T follicular helper cell (primary cell): ENCODE measurements at regions not wholly inside any gene's neighbourhood (a gene's known extent, or its start where the extent isn't known, plus 50 kb on each side); places are given as distances from the start of the nearest gene placed in this dataset.
"Not testable (repeated sequence)": the region's sequence is repeated elsewhere in the genome, so short reads cannot be mapped to it uniquely, and the experiment has no call there.

Experiments used
- DNase-seq: peaks from one replicate; pipeline ENCODE4 v3.0.0-alpha.2; 2020; ENCODE audit warnings: low read depth

DNA sequence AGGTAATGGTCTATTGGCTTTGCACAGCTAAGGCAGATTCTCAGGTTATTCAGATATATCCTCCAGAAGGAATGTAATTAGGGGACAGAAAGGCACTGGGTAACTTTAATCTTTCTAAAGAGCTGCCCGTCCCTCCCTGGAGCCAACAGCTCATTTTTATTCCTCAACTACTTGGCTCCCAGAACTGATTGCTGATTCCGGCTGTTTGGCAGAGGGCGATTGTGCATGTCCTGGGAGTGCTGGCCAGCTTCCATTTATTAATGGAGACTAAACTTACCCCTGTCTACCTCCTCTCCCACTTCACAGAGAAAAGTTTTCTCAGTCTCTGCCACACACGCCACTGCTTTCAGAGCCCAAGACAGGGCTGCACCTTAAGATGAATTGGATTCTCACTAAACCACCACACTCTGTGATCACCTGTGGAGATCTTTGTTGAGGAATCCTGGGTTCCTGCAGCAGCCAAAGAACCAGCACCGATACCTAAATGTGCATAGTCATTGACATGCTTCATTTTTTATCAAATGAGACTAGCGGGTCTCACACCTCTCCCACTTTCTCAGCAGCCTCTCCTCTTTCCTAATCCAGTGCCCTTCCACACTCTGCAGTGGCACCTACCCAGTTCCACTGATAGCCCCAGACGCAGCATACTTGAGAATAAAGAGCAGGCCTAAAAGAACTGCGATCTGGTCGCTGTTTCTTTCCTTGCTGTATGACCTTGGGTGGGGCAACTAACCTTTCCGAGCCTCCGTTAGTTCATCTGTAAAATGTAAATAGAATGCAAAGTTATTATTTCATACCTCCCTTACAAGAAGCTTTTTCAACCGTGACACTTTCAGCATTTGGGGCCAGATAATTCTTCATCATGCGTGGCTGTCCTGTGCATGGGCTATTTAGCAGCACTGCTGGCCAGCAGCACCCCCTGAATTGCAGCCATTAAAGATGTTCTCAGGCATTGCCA lies 648.7 kb downstream of the UQCRFS1 start:
- DNase-seq, result no peak

DNA sequence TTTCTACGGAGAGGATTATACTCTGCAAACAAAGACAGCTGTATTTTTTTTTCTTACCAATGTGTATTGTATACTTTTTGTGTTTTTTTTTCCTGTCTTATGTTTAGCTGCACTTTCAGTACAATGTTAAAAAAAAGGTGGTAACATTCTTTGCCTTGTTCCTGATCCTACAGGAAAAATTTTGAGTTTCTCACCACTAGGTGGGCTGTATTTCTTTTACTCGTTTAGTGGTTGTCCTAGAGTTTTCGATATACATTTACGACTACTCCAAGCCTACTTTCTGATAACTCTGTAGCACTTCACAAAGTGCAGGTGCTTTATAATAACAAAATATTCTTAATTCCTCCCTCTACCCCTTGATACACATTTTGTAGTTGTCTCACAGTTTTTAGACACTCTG lies 652.2 kb downstream of the UQCRFS1 start:
- DNase-seq, result no peak

DNA sequence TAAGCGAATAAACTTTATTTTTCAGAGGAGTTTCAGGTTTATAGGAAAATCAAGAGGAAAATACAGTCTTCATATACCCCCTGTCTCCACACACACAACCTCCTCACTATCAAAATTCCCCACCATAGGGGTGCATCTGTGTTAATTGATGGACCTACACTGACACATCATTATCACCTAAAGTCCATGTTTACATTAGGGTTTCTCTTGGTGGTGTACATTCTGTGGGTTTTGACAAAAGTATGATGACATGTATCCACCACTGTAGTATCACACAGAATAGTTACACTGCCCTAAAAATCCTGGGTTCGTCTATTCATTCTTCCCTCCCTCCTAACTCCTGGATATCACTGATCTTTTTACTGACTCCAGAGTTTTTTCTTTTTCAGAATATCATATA lies 654.2 kb downstream of the UQCRFS1 start:
- DNase-seq, result no peak

DNA sequence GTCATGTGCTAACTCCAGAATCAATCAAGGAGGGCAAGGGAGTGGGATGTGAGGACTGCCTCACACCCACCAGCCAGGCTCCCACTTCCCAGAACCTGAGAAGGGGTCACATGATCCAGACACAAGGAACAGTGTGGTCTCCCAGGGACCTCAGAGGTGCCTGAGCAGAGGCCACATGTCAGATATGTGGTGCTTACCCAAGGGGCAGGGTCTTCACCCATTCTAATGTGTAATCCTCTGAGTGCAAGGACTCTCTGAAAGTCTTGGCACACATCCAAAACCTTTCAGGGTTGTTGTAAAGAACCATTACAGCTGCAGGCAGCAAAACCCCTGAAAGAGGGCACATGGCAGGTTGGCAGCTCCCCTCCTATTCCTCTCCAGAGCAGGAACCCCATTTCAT lies 656.6 kb downstream of the UQCRFS1 start:
- no peak for DNase-seq

DNA sequence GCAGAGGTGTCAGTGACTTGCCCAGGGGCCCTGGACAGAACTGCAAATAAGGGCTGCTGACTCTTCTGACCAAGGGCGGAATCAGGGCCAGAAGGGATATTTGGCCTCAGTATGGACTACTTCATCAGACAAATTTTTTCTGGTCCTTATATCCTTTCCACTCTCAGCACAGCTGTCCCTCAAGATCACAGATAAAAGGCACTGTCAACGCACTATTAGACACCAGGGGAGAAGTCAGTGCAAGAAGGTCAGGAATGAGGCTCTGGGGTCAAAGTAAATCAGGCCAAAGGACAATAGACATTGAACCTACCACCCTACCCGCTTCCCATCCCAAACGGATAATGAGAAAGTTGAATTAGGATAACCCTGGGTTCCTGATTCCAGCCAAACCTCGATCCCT lies 657.6 kb downstream of the UQCRFS1 start:
- no peak for DNase-seq

DNA sequence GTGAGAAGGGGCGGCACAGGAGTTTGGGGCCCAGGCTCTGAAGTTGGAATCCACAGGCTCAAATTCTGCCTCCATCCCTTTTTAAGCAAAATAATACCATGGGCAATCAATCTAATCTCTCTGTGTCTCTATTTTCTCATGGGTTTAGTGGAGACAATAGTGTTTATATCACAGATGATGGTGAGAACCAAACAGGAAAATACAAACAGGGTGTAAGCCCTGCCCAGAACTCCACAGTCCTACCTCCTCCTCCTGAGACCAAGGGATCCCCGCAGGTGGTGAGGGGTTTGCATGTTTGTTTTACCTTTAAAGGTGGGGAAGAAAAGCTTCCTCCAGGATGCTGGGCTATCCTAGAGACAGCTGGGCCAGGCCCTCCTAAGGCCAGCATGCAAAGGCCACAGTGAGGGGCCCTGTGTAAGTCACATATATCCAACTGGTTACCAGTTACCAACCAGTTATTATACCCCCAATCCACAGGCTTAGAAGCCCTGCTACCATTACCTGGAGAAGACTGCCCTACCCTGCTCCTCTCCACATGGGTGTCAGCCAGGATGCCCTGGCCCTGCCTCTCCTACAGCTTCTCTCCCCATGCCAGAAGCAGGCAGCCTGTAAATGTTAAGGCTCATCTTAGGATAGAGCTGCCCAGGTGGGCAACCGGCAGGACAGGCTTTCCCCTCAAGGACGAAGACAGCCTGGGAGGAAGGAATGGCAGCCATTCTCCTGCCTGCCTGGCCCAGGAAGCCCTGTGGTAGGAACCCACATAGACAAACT lies 658.4 kb downstream of the UQCRFS1 start:
- DNase-seq, result no peak

DNA sequence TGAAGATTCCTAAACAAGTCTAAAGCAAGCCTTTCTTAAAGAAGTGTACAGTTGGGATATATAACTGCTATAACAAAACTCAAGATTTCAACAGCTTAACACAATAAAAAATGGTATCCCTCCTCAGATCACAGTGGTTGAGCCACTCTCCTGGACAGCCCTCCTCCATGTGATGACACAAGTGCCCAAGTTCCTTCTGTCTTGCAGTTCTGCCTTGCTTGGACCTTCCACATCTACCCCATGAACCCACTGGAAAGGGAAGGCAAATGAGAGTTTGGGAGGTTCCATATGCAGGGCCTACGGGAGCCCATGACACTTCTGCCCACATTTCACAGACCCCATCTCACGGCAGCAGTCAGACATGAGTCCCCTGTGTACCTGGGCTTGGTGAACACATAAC lies 659.2 kb downstream of the UQCRFS1 start:
- no peak for DNase-seq

DNA sequence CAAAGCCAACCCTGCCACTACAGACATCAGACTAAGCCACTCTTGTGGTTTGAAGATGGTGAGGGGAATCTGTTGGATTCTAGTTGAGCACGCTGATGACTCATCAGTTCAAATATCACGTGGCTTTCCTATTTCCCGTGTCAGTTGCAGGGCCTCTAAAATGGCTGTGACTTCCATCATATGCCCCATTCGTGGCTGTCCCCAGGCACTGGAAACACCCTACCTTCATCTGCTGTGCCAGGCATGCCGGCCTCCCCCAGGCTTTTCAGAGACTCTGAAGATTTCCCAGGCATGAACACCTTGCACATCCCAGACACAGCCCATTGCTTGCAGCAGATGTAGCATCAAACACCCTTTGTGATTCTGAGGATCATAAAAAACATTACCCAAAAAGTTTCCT lies 659.9 kb downstream of the UQCRFS1 start:
- no peak for DNase-seq

DNA sequence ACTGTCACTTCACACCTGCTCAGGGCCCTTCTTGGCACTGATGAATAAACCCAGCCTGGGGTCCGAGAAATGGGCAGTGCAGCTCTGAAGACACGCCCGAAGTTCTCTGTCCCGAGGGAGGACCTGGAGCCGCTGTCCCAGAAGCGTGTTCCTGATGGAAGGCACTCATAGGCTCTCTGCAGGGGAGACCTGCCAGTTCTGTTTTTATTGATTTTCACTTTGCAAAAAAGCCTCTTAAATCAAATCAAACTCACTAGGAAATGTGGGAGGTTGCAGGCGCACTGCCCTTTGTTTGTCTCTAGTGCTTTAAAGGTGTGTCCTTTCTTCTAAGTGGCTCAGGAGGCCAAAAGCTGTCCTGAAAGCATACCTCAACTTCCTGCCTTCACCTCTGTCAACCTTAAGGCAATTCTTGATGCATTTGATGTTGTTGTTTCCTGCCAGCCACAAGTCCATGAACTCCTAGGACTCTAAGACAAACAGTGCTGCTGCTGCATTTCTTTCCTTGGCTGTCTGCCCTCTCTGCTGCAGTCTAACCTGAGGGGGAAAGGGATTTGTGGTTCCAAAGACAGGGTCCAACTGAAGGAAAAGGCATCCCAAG lies 663.2 kb downstream of the UQCRFS1 start:
- DNase-seq, result no peak

DNA sequence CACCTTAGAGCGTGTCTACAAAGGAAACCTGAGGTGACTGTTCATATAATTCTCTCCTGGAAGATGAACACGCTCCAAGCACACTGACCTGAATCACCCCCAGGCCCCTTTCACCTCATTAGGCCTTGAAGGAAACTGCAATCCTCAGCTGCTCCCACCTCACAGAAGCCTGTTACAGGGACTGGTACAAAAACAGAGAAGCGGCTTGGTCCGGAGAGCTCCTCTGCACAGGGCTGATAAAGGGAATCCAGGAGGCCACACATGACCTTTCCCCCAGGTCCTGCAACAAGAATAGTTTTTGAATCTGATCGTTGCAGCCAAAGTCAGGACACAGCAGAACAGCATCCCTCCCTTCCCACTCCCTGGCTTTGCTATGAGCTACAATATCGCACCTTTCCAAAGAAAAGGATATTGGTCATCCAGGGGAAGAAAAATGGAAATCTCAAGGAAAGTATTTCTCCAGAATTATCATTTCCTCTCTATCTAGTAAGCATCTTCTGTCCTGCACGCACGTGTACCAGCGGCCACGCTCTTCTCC lies 666.7 kb downstream of the UQCRFS1 start:
- DNase-seq, result no peak

DNA sequence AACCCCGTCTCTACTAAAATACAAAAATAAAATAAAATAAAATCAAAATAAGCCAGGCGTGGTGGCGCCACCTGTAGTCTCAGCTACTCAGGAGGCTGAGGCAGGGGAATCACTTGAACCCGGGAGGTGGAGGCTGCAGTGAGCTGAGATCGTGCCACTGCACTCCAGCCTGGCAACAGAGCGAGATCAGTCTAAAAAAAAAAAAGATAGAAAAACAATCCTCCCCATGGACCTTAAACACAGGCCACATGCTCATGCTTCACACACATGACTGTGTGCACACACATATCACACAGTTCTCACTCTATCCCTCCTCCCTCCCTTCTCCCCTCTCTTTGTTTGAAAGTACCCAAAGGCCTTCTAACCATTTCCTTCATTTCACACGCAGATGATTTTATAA lies 667.6 kb downstream of the UQCRFS1 start:
- not testable (repeated sequence) for DNase-seq

DNA sequence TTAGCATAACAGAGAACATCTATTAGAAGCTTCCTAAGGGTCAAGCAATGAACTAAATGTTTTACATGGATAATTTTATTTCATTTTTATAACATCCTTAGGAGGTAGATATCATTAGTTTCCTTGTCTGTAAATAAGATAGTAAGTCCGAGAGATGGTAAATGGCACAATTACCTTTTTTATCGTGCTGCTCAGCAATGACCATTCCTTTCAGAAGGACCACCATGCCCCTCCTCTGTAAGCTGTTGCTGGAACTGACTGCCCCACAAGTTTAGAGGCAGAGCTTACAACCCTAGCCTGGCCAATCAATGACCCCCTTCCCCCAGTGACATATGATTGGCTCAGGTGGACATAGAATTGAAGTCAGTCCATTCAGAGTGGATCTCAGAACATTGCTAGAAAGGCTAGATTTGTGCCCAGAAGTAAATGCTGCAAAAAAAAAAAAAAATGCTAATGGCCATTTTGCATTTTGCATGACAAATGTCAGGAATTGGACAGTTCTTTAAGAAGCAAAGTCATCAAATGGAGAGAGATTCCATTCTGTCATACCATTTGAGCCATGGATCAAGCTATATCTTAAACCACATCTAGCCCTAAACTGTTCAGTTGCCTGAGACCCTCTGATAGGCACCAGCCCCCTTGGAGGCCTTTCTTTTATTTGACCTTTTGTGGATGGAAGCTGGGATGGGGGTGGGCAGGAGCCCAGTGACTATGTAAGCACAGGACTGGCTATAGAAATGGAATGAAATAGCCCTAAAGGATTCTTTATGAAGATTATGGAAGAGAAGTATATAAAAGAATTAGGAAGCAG lies 668.3 kb downstream of the UQCRFS1 start:
- DNase-seq, result no peak

DNA sequence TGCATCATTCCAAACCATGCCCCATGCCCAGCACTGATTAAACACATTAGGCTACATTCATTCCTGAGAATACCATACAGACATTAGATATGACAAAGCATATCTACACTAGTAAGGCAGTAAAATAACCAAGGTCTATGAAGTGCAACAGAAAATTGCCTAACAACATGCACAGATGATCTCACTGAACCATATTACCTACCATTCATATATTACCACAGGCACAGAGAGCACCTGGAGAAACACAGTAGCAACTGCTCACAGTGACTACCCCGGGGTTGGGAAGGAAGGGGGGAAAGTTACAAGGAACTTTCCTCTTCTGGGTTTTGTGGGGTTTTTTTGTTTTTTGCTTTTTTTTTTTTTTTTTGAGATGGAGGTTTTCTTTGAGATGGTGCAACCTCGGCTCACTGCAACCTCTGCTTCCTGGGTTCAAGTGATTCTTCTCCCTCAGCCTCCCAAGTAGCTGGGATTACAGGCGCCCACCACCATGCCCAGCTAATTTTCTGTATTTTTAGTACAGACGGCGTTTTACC lies 669.6 kb downstream of the UQCRFS1 start:
- no peak for DNase-seq

DNA sequence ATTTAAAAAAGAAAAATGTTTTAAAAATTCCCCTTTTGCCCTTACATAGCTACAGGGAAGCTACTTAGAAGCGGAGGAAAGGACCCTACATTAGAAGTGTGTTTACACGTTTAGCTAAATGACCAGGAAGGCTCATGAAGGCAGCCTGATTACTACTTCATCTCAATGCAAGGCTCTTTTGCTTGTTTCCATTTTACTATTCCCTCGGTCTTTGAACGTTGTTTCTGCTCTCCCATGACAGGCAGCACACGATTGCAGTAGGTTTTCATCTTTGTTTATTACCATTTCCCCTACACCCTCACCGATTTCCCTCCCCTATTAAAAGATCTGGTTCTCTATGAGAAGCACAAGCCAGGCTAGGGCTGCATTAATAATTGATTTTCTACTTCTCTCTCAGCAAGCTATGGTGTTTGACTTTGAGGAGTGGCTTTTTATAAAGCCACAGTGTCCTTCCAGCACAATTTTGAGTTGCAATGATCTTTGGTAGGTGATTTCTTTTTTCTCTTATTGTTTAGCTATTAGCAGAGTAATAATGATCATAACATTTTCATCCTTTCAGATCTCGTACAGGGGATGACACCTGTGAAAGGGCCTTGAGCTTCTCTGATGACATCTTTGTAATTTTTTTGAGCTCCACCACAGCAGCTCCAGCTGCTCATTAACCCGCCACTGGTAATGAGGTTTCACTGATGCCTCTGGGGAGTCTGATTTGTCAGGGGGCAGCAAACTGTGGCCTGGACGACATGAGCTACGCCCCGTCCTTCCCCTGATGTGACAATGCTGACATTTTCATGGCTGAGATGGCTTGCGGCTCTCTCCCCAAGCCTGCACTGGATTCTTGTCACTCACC lies 670.3 kb downstream of the UQCRFS1 start:
- no peak for DNase-seq

DNA sequence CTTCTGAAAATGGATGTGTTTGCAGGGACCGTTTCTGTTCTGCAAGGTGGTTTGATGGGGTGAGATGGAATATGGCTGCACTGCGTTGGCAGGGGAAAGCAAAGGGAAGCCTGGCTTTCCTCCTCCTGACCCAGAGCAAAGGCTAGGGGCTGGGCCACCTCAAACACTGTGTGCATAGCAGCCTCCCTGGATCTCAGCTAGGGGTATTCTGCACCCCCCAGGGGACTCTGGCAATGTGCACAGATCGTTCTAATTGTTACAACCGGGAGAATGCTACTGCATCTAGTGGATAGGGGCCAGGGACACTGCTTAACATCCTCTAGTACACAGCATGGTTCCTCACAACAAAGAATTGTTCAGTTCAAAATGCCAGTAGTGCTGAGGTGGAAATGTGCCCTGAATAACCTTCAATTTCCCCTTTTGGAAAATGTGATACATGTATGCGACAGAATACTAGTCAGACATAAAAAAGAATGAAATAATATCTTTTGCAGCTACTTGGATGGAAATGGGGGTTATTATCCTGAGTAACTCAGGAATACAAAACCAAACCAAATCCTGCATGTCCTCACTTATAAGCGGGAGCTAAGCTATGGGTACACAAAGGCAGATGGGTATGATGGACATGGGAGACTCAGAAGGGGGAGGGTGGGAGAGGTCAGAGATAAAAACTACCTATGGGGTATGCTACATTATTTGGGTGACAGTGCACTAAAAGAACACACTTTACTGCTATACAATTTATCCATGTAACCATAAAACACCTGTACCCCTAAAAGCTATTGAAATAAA lies 671.2 kb downstream of the UQCRFS1 start:
- DNase-seq, result no peak

DNA sequence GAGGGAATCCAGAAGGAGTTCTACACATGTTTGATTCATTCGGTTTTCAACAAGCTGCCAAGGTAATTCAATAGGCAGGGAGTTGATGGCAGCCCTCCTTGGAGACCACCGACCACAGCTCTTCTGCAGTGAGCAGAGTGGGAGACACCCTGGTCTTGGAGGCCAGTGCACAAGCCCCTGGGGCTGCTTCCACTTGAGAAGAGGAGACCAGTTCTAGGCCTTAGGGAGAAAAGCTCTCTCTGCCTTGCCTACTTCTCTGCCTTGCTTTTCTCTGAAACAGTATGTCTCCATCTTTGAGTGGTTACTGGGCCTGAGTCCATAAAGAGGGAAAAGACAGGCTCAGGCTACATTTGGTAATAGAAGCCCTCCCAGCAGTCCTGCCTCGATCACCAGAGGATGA lies 671.9 kb downstream of the UQCRFS1 start:
- DNase-seq, result no peak

DNA sequence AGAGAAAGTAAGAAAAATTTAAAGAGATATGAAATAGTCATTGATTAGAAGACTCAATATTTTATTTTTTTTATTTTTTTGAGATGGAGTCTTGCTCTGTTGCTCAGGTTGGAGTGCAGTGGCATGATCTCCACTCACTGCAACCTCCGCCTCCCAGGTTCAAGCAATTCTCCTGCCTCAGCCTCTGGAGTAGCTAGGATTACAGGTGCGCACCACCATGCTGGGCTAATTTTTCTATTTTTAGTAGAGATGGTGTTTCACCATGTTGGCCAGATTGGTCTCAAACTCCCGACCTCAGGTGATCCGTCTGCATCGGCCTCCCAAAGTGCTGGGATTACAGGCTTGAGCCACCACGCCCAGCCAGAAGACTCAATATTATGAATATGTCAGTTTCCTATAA lies 672.6 kb downstream of the UQCRFS1 start:
- not testable (repeated sequence) for DNase-seq

DNA sequence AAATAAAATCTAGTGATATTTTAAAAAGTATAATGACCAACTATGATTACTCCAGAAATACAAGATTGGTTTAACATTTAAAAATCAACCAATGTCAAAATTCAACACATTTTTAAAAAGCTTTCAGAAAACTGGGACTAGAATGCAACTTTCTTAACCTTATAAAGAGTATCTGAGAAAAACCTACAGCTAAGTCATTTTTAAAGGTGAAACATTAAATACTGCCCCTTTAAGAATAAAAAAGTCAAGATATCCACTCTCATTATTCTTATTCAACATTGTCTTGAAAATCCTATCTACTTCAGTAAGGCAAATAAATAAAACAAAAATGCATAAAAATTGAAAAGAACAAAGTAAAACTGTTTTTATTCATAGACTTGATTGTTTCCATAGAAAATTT lies 673.2 kb downstream of the UQCRFS1 start:
- no peak for DNase-seq

DNA sequence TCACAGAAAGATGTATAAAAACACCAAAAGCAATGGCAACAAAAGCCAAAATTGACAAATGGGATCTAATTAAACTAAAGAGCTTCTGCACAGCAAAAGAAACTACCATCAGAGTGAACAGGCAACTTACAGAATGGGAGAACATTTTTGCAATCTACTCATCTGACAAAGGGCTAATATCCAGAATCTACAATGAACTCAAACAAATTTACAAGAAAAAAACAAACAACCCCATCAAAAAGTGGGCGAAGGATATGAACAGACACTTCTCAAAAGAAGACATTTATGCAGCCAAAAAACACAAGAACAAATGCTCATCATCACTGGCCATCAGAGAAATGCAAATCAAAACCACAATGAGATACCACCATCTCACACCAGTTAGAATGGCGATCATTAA lies 674.4 kb downstream of the UQCRFS1 start:
- not testable (repeated sequence) for DNase-seq

DNA sequence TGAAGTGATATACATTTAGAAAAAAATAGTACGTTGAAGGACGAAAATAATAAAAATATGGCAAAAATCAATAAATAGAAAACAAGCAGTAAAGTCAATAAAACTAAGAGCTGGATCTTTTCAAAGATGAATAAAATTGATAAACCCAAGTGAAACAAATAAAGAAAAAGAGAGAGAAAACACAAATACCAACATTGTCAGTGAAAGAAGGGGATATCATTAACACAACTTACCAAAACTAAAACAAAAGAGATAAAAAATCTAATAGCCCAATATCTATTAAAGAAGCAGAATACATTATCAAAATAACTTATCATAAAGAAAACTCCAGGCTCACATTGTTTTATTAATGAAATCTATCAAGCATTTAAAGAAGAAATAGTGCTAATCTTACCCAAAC lies 675.1 kb downstream of the UQCRFS1 start:
- no peak for DNase-seq
